ENCODE measurements at regions not wholly inside any gene's neighbourhood (a gene's known extent, or its start where the extent isn't known, plus 50 kb on each side); places are given as distances from the start of the nearest gene placed in this dataset.

- no peak for TF ChIP-seq CTCF (IDR thresholded peaks at IDR 0.05; ENCODE audit: low read depth, low read length)
- no peak overlapping the region for H3K4me3 ChIP-seq (ENCODE audit: low read depth, low read length)
Measured at GRCh38 chr2:234243871-234244565, 193.5 kb downstream of the SPP2 start.

GRCh38 chr2:234242459-234242836, 191.9 kb downstream of the SPP2 start:
- no peak for TF ChIP-seq CTCF (IDR thresholded peaks at IDR 0.05; ENCODE audit: low read depth, low read length)
- H3K4me3 ChIP-seq (ENCODE audit: low read depth, low read length), result no peak overlapping the region

- H3K4me3 ChIP-seq (ENCODE audit: low read depth, low read length), result no peak overlapping the region
- TF ChIP-seq CTCF (IDR thresholded peaks at IDR 0.05; ENCODE audit: low read depth, low read length), result no peak
Measured at GRCh38 chr2:234241656-234242458, 191.4 kb downstream of the SPP2 start.

GRCh38 chr2:234240917-234241316, 190.4 kb downstream of the SPP2 start:
- no peak for TF ChIP-seq CTCF (IDR thresholded peaks at IDR 0.05; ENCODE audit: low read depth, low read length)
- no peak overlapping the region for H3K4me3 ChIP-seq (ENCODE audit: low read depth, low read length)

- no peak overlapping the region for H3K4me3 ChIP-seq (ENCODE audit: low read depth, low read length)
- TF ChIP-seq CTCF (IDR thresholded peaks at IDR 0.05; ENCODE audit: low read depth, low read length), result no peak
Measured at GRCh38 chr2:234235191-234235590, 184.7 kb downstream of the SPP2 start.

- H3K4me3 ChIP-seq (ENCODE audit: low read depth, low read length), result no peak overlapping the region
- TF ChIP-seq CTCF (IDR thresholded peaks at IDR 0.05; ENCODE audit: low read depth, low read length), result no peak
Measured at GRCh38 chr2:234231460-234231859, 181.0 kb downstream of the SPP2 start.

- H3K4me3 ChIP-seq (ENCODE audit: low read depth, low read length), result no peak overlapping the region
- TF ChIP-seq CTCF (IDR thresholded peaks at IDR 0.05; ENCODE audit: low read depth, low read length), result no peak
Measured at GRCh38 chr2:234219046-234219310, 168.5 kb downstream of the SPP2 start.

Measured in WI38 (cell line).